HCT116 (cell line): ENCODE measurements at regions not wholly inside any gene's neighbourhood (a gene's known extent, or its start where the extent isn't known, plus 50 kb on each side); places are given as distances from the start of the nearest gene placed in this dataset.

ENCODE experiments used
- ATAC-seq: fragments of 200-7000 bp; cut with Tn5 transposase; 2 replicates; pipeline ENCODE4 v1.9.1; 2020; ENCODE audit warnings: mild to moderate bottlenecking, moderate library complexity
- BruUV-seq: library from RNA; stranded (reverse); fragments of 400-500 nt; replicated peaks from 2 replicates; lab custom pipeline; 2021; lab: Mats Ljungman, UMichigan
- CTCF ChIA-PET: fragments of 300-600 bp; sonication (Branson Sonifier 250); formaldehyde crosslinking; loops from one replicate; lab custom pipeline; 2021; ENCODE audit warnings: antibody characterized with exemption; lab: Charles Lee
- POLR2A ChIA-PET: fragments of 300-600, 350-600 bp; sonication (Branson Sonifier 250); formaldehyde crosslinking; loops from one replicate; lab custom pipeline; 2021; ENCODE audit warnings: antibody characterized with exemption; lab: Charles Lee
- RAD21 ChIA-PET, 2 experiments: fragments of 300-600 bp; sonication (Branson Sonifier 250); formaldehyde crosslinking; loops; one replicate each; lab custom pipeline; 2023; ENCODE audit warnings: low total read pairs in 2 of 2; ENCODE audit not compliant: uncharacterized antibody in 2 of 2, unreplicated experiment in 2 of 2, low non-redundant PET in 1 of 2; lab: Charles Lee
- DNase-seq: peaks from one replicate; pipeline ENCODE4 v3.0.0-alpha.2; 2010; ENCODE audit warnings: low read depth, low spot score
- H2AFZ ChIP-seq: fragments of 200-600 bp; shearing (Covaris generic), sonication (generic); 2 replicates; pipeline ENCODE4 v1.6.1; 2017; ENCODE audit warnings: low read depth, mixed run types, mixed read lengths, antibody characterized with exemption, low read length; ENCODE audit not compliant: poor library complexity, severe bottlenecking
- H3K27ac ChIP-seq: 2 replicates; pipeline ENCODE4 v1.5.1; 2012; ENCODE audit warnings: low read depth, low read length
- H3K27me3 ChIP-seq: fragments of 200-600 bp; sonication (generic); 2 replicates; pipeline ENCODE4 v1.6.1; 2016; ENCODE audit warnings: mixed run types, low read length, mixed read lengths; ENCODE audit not compliant: insufficient read depth
- H3K36me3 ChIP-seq, 2 experiments: fragments of 200-500 bp in 1 of 2; fragments of 200-600 bp in 1 of 2; sonication (Bioruptor generic) in 1 of 2; sonication (generic) in 1 of 2; 2 replicates each; pipeline versions ENCODE4 v1.5.1 to v1.6.1; 2014 to 2016; ENCODE audit warnings: low read length in 2 of 2, inconsistent platforms in 1 of 2, mixed read lengths in 1 of 2, mixed run types in 1 of 2; ENCODE audit not compliant: insufficient read depth in 2 of 2, control insufficient read depth in 1 of 2
- H3K4me1 ChIP-seq, 2 experiments: fragments of 200-600 bp in 1 of 2; sonication (generic) in 1 of 2; 2 replicates each; pipeline versions ENCODE4 v1.5.1 to v1.6.1; 2012 to 2017; ENCODE audit warnings: low read length in 2 of 2, inconsistent platforms in 1 of 2, mild to moderate bottlenecking in 1 of 2, mixed read lengths in 1 of 2, mixed run types in 1 of 2, moderate library complexity in 1 of 2; ENCODE audit not compliant: insufficient read depth in 2 of 2, control insufficient read depth in 1 of 2
- H3K4me2 ChIP-seq: fragments of 200-600 bp; sonication (generic); 2 replicates; pipeline ENCODE4 v1.6.1; 2017; ENCODE audit warnings: mixed run types, low read length, mixed read lengths
- H3K4me3 ChIP-seq, 2 experiments: fragments of 200-600 bp in 1 of 2; sonication (generic) in 1 of 2; replicated peaks in 1 of 2; 2 replicates each; pipeline ENCODE4 v1.5.1; 2011 to 2016; ENCODE audit warnings: low read length in 2 of 2, control low read depth in 1 of 2, low read depth in 1 of 2, mild to moderate bottlenecking in 1 of 2, mixed read lengths in 1 of 2, mixed run types in 1 of 2
- H3K79me2 ChIP-seq: fragments of 200-600 bp; sonication (generic); 2 replicates; pipeline ENCODE4 v1.6.1; 2017; ENCODE audit warnings: mild to moderate bottlenecking, mixed run types, low read length, moderate library complexity, mixed read lengths; ENCODE audit not compliant: insufficient read depth
- H3K9ac ChIP-seq: fragments of 200-600 bp; sonication (generic); 2 replicates; pipeline ENCODE4 v1.6.1; 2016; ENCODE audit warnings: low read length, mixed read lengths
- H3K9me2 ChIP-seq: fragments of 200-600 bp; sonication (generic), shearing (Covaris generic); 2 replicates; pipeline ENCODE4 v1.6.1; 2017; ENCODE audit warnings: mixed run types, mild to moderate bottlenecking, moderate library complexity; ENCODE audit not compliant: insufficient read depth
- H3K9me3 ChIP-seq, 2 experiments: fragments of 200-500 bp in 1 of 2; fragments of 200-600 bp in 1 of 2; sonication (Bioruptor generic) in 1 of 2; sonication (generic) in 1 of 2; 2 replicates each; pipeline ENCODE4 v1.6.1; 2014 to 2017; ENCODE audit warnings: low read length in 2 of 2, mixed read lengths in 2 of 2, inconsistent platforms in 1 of 2, low read depth in 1 of 2, mild to moderate bottlenecking in 1 of 2, mixed run types in 1 of 2, moderate library complexity in 1 of 2; ENCODE audit not compliant: control insufficient read depth in 1 of 2, insufficient read depth in 1 of 2
- H4K20me1 ChIP-seq: fragments of 200-600 bp; sonication (generic), shearing (Covaris generic); 2 replicates; pipeline ENCODE4 v1.6.1; 2017; ENCODE audit warnings: mixed run types, mild to moderate bottlenecking, moderate library complexity; ENCODE audit not compliant: insufficient read depth
- CBX3 ChIP-seq: IDR thresholded peaks from 2 replicates; pipeline ENCODE4 v1.6.1; 2012; ENCODE audit warnings: low read depth
- CEBPB ChIP-seq: IDR thresholded peaks from 2 replicates; pipeline ENCODE4 v1.6.1; 2012; ENCODE audit warnings: low read depth
- CTCF ChIP-seq, 3 experiments: fragments of 200-600 bp in 1 of 3; sonication (generic) in 1 of 3; IDR thresholded peaks in 2 of 3; conservative IDR thresholded peaks in 1 of 3; 2 replicates each; pipeline ENCODE4 v1.5.1; 2012 to 2017; ENCODE audit warnings: low read depth in 2 of 3, low read length in 2 of 3, antibody characterized with exemption in 1 of 3, borderline replicate concordance in 1 of 3, control low read depth in 1 of 3, mild to moderate bottlenecking in 1 of 3, mixed read lengths in 1 of 3, mixed run types in 1 of 3, moderate library complexity in 1 of 3; ENCODE audit not compliant: insufficient read depth in 1 of 3
- EGR1 ChIP-seq: IDR thresholded peaks from 2 replicates; pipeline ENCODE4 v1.6.1; 2012; ENCODE audit warnings: low read depth
- EZH2 ChIP-seq: fragments of 200-600 bp; sonication (generic); IDR thresholded peaks from 2 replicates; pipeline ENCODE4 v1.6.1; 2017; ENCODE audit warnings: antibody characterized with exemption, mixed run types
- JUND ChIP-seq: IDR thresholded peaks from 2 replicates; pipeline ENCODE4 v1.6.1; 2012
- MAX ChIP-seq: IDR thresholded peaks from 2 replicates; pipeline ENCODE4 v1.6.1; 2012
- POLR2A ChIP-seq: IDR thresholded peaks from 2 replicates; pipeline ENCODE4 v1.7.0; 2011; ENCODE audit warnings: borderline replicate concordance; ENCODE audit not compliant: insufficient read depth, insufficient read length; ENCODE audit errors: extremely low read depth
- POLR2AphosphoS5 ChIP-seq: IDR thresholded peaks from 2 replicates; pipeline ENCODE4 v1.6.1; 2011; ENCODE audit warnings: mild to moderate bottlenecking, low read depth, low read length, moderate library complexity
- RAD21 ChIP-seq: IDR thresholded peaks from 2 replicates; pipeline ENCODE4 v1.6.1; 2012; ENCODE audit warnings: low read depth, mild to moderate bottlenecking
- REST ChIP-seq: IDR thresholded peaks from 2 replicates; pipeline ENCODE4 v1.6.1; 2012; ENCODE audit warnings: low read depth
- SIN3A ChIP-seq: IDR thresholded peaks from 2 replicates; pipeline ENCODE4 v1.6.1; 2012; ENCODE audit warnings: low read depth
- SP1 ChIP-seq: IDR thresholded peaks from 2 replicates; pipeline ENCODE4 v1.6.1; 2012; ENCODE audit warnings: low read depth
- YY1 ChIP-seq: IDR thresholded peaks from 2 replicates; pipeline ENCODE4 v1.6.1; 2011; ENCODE audit warnings: low read length, low read depth, moderate library complexity, mild to moderate bottlenecking; ENCODE audit not compliant: insufficient replicate concordance; ENCODE audit errors: extremely low read depth
- ZBTB33 ChIP-seq: IDR thresholded peaks from 2 replicates; pipeline ENCODE4 v1.6.1; 2011; ENCODE audit warnings: mild to moderate bottlenecking, low read length, moderate library complexity; ENCODE audit not compliant: insufficient replicate concordance; ENCODE audit errors: extremely low read depth
- ZNF274 ChIP-seq: fragments of 200-500 bp; sonication (Bioruptor generic); IDR thresholded peaks from 2 replicates; pipeline ENCODE4 v1.6.1; 2014; ENCODE audit warnings: mild to moderate bottlenecking, low read depth, low read length, inconsistent platforms
- intact Hi-C: fragments of 100-400 bp; cut with micrococcal nuclease; formaldehyde crosslinking; loops from 2 replicates; pipeline ENCODE4 v1.10.0; 2022

DNA sequence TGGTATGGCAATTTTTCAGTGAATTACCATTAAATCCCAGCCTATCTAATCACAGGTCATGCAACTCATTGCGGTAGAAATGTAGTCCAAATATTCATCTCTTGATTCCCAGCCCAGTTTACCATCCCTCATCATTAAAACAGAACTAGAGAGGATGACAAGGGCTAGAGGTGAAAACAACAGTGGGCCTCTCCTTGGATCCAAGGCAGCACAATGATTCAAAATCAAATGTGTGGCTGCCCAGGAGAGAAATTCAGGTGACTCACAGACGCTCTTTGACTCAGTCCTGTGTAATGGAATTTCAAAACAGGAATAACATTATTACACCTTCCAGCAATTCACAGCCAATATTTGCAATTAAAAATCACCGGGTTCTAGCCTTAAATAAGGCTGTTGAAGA, 246.5 kb downstream of the TBL1XR1 start (continued):
- TF ChIP-seq POLR2AphosphoS5 = no peak
- TF ChIP-seq CBX3 = no peak
- TF ChIP-seq ZNF274 = no peak
- TF ChIP-seq, all 23 proteins: peak for 3

- Histone ChIP-seq H3K79me2 (no peaks in the 10 kb centered on the region), H3K4me2 (no peak overlapping the region), H3K4me3 (no peak overlapping the region), H3K9me2 (no peaks in the 10 kb centered on the region), H3K27ac (no peak overlapping the region), H3K4me1 (peaks cover 0 to 14% of the 10 kb centered on the region in 2 experiments; a peak in 3 of 4 replicates), H4K20me1 (no peaks in the 10 kb centered on the region), H2AFZ (no peak overlapping the region), H3K27me3 (no peaks in the 10 kb centered on the region), H3K36me3 (no peaks in the 10 kb centered on the region), H3K9ac (no peak overlapping the region), H3K9me3 (no peaks in the 10 kb centered on the region)
- TF ChIP-seq EZH2 = no peak
- TF ChIP-seq YY1 = no peak
- no peak for TF ChIP-seq REST
- no peak for TF ChIP-seq ZNF274
- TF ChIP-seq POLR2AphosphoS5 = no peak
- TF ChIP-seq CBX3 = no peak
- no peak for TF ChIP-seq CEBPB
- TF ChIP-seq POLR2A = no peak
- TF ChIP-seq JUND = no peak
- TF ChIP-seq SIN3A = no peak
- no peak for TF ChIP-seq MAX
- TF ChIP-seq EGR1 = no peak
- TF ChIP-seq ZBTB33 = no peak
- no peak for TF ChIP-seq RAD21
- TF ChIP-seq SP1 = no peak
- no peak for TF ChIP-seq CTCF (IDR thresholded peaks at IDR 0.05 in 2 of 3, conservative IDR thresholded peaks at IDR 0.05 in 1 of 3; ENCODE audit: borderline replicate concordance in 1 of 3, insufficient read depth in 1 of 3, low read depth in 2 of 3, low read length in 2 of 3)
- ChIA-PET RAD21 (no interaction called here), CTCF (no interaction called here), POLR2A (no interaction called here)
- DNase-seq = no peak
- no peak for ATAC-seq
- BruUV-seq = no TSS peak
- intact Hi-C loops = no loop called here
Measured at GRCh38 chr3:176948151-176948550, 249.1 kb downstream of the TBL1XR1 start.
